Parathyroid adenoma (tissue), 2 donors: ENCODE measurements at regions not wholly inside any gene's neighbourhood (a gene's known extent, or its start where the extent isn't known, plus 50 kb on each side); places are given as distances from the start of the nearest gene placed in this dataset.

Source experiments
- H2AFZ ChIP-seq: fragments of 300-600 bp; sonication (generic); one replicate; pipeline ENCODE4 v1.7.0; 2017; ENCODE audit warnings: antibody characterized with exemption, mild to moderate bottlenecking
- H3K27ac ChIP-seq: fragments of 300-600 bp; sonication (generic); one replicate; pipeline ENCODE4 v1.7.0; 2017
- H3K27me3 ChIP-seq: fragments of 300-600 bp; sonication (generic); one replicate; pipeline ENCODE4 v1.7.0; 2017; ENCODE audit warnings: low read length; ENCODE audit not compliant: control insufficient read depth, insufficient read depth
- H3K36me3 ChIP-seq: fragments of 300-600 bp; sonication (generic); one replicate; pipeline ENCODE4 v1.7.0; 2017; ENCODE audit warnings: low read length; ENCODE audit not compliant: control insufficient read depth, insufficient read depth
- H3K4me1 ChIP-seq: fragments of 300-600 bp; sonication (generic); one replicate; pipeline ENCODE4 v1.7.0; 2017; ENCODE audit warnings: control low read depth
- H3K4me2 ChIP-seq: fragments of 300-600 bp; sonication (generic); one replicate; pipeline ENCODE4 v1.7.0; 2017; ENCODE audit warnings: low read length
- H3K4me3 ChIP-seq: fragments of 300-600 bp; sonication (generic); one replicate; pipeline ENCODE4 v1.7.0; 2017; ENCODE audit warnings: low read depth, low read length
- H3K79me2 ChIP-seq: fragments of 300-600 bp; sonication (generic); one replicate; pipeline ENCODE4 v1.7.0; 2017; ENCODE audit warnings: control low read depth
- H3K9ac ChIP-seq: fragments of 300-600 bp; sonication (generic); one replicate; pipeline ENCODE4 v1.7.0; 2017; ENCODE audit warnings: mild to moderate bottlenecking
- H3K9me3 ChIP-seq: fragments of 300-600 bp; sonication (generic); one replicate; pipeline ENCODE4 v1.7.0; 2017; ENCODE audit warnings: low read length; ENCODE audit not compliant: control insufficient read depth
- TF ChIP-seq, protein P1 (sequence below): fragments of 300-600 bp; sonication (generic); IDR thresholded peaks from one replicate; pipeline ENCODE4 v1.7.0; 2017; ENCODE audit warnings: antibody characterized with exemption, mild to moderate bottlenecking
- donor health status: primary hyperparathyroidism.

DNA sequence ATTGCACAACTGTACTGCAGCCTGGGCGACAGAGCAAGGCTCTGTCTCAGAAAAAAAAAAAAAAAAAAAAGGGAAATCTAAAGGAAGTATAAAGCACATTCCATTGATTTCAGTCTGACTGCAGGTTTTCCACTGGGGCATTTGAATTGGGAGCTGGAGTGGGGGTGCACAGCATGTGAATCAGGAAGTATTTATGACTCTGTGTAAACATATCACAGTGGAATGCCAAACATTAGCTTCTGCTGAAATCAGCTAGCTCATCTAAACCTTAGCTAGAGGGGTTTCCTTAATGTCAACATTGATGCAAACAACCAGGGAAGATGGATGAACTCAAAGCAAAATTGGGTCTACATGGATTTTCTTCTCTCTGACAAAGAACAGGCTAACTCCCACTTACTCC is 641.0 kb upstream of the EEF2KMT start:
- TF ChIP-seq, protein P1, sequence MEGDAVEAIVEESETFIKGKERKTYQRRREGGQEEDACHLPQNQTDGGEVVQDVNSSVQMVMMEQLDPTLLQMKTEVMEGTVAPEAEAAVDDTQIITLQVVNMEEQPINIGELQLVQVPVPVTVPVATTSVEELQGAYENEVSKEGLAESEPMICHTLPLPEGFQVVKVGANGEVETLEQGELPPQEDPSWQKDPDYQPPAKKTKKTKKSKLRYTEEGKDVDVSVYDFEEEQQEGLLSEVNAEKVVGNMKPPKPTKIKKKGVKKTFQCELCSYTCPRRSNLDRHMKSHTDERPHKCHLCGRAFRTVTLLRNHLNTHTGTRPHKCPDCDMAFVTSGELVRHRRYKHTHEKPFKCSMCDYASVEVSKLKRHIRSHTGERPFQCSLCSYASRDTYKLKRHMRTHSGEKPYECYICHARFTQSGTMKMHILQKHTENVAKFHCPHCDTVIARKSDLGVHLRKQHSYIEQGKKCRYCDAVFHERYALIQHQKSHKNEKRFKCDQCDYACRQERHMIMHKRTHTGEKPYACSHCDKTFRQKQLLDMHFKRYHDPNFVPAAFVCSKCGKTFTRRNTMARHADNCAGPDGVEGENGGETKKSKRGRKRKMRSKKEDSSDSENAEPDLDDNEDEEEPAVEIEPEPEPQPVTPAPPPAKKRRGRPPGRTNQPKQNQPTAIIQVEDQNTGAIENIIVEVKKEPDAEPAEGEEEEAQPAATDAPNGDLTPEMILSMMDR: no peak
- no peaks in the 10 kb centered on the region for H3K36me3 ChIP-seq
- no peak overlapping the region for H3K27ac ChIP-seq
- H3K9ac ChIP-seq: no peak overlapping the region
- H3K79me2 ChIP-seq: no peaks in the 10 kb centered on the region
- no peaks in the 10 kb centered on the region for H3K9me3 ChIP-seq
- H2AFZ ChIP-seq: no peak overlapping the region
- H3K4me1 ChIP-seq: no peaks in the 10 kb centered on the region
- no peak overlapping the region for H3K4me2 ChIP-seq
- H3K4me3 ChIP-seq: no peak overlapping the region
- H3K27me3 ChIP-seq: peaks cover 3% of the 10 kb centered on the region

DNA sequence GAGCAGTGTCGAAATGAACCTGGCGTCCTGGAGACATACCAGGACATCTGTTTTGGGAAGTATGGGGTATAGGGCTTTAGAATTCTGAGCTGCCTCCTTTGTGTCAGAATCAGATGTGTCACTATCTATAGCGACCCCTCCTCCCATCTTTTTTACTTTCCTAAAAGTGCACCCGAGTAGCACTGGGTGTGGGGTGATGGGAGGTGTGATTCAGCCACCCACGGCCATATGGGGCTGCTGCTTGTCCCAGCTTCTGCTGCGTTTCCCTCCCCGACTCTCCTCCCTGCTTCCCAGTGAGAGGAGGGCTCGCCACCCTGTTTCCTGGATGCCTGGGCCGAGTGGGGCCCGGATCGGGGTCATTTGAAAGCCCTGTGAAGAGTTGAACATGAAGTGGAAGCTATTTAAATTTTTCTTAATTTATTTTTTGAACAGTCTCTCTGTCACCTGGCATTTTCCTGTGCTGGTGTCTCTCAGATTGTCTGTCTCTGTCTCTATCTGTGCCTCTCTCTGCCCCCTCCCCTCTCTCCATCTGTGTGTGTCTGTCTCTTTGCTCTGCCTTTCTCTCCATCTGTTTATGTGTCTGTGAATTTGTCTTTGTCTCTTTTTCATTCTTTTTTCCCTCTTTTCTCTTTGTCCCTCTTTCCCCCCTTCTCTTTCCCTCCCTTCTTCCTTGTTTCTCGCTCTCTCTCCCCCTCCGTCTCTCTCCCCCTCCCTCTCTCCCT is 638.8 kb upstream of the EEF2KMT start:
- TF ChIP-seq, protein P1: no peak
- no peak overlapping the region for H3K27ac ChIP-seq
- H3K4me1 ChIP-seq: no peaks in the 10 kb centered on the region
- no peaks in the 10 kb centered on the region for H3K36me3 ChIP-seq
- no peaks in the 10 kb centered on the region for H3K79me2 ChIP-seq
- H3K9me3 ChIP-seq: no peaks in the 10 kb centered on the region
- H3K9ac ChIP-seq: no peak overlapping the region
- no peak overlapping the region for H2AFZ ChIP-seq
- no peak overlapping the region for H3K4me2 ChIP-seq
- no peak overlapping the region for H3K4me3 ChIP-seq
- H3K27me3 ChIP-seq: peaks cover 3% of the 10 kb centered on the region

DNA sequence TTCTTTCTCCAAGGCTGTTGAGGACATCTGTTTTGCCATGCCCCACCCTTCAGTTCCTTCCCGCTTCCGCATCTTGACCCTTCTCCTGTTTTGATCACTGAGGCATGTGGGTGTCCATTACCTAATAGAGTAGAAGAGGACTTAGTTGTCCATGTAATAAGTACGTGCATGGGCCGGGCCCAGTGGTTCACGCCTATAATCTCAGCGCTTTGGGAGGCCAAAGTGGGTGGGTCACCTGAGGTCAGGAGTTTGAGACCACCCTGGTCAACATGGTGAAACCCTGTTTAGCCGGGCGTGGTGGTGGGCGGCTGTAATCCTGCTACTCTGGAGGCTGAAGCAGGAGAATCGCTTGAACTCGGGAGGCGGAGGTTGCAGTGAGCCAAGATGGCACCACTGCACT is 637.8 kb upstream of the EEF2KMT start:
- no peaks in the 10 kb centered on the region for H3K9me3 ChIP-seq
- no peak overlapping the region for H3K4me2 ChIP-seq
- no peak overlapping the region for H2AFZ ChIP-seq
- H3K36me3 ChIP-seq: no peaks in the 10 kb centered on the region
- H3K4me3 ChIP-seq: no peak overlapping the region
- H3K79me2 ChIP-seq: no peaks in the 10 kb centered on the region
- H3K27ac ChIP-seq: no peak overlapping the region
- H3K4me1 ChIP-seq: no peaks in the 10 kb centered on the region
- H3K27me3 ChIP-seq: peaks cover 3% of the 10 kb centered on the region
- TF ChIP-seq, protein P1: no peak
- no peak overlapping the region for H3K9ac ChIP-seq

DNA sequence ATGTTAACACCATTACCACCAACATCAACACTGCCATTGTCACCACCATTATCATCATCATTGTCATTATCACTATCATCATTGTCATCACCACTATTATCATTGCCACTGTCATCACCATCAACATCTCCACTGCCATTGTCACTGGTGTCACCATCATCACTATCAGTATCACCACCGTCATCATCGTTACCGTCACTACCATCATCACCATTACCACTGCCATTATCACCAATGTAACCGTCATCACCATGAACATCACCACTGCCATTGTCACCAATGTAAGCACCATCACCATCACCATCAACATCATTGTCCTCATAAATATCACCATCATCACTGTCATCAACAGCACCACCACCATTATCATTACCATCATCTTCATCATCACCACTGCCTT is 633.2 kb upstream of the EEF2KMT start:
- H3K4me1 ChIP-seq: no peaks in the 10 kb centered on the region
- H3K4me2 ChIP-seq: no peak overlapping the region
- H3K79me2 ChIP-seq: no peaks in the 10 kb centered on the region
- H3K4me3 ChIP-seq: no peak overlapping the region
- no peaks in the 10 kb centered on the region for H3K9me3 ChIP-seq
- TF ChIP-seq, protein P1: no peak
- H3K27me3 ChIP-seq: peaks cover 3% of the 10 kb centered on the region
- H3K9ac ChIP-seq: no peak overlapping the region
- H3K27ac ChIP-seq: no peak overlapping the region
- no peak overlapping the region for H2AFZ ChIP-seq
- no peaks in the 10 kb centered on the region for H3K36me3 ChIP-seq

DNA sequence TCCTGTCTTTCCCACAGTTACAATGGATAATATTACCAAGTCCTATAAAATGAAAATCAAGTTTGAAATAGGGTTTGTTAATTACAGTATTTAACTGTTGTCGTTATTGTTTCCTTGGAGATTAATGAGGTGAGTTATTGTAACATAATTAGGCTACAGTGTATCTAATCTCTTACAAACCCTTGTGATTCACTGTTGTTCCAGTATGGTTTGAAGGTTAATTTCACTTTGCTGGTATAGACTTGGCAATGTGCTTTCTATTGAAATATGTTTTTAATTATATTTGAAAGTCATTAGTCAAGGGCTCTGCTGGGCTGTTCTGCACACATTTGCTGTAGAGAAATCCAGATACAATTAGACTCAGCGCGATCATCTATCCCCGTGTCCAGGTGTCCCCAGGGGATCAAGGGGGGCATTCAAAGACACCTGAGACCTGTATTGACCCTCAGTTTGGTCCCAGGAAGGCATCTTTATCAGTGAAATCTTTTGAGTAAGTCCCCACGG is 624.6 kb upstream of the EEF2KMT start:
- no peak overlapping the region for H3K9ac ChIP-seq
- no peak overlapping the region for H3K4me3 ChIP-seq
- H3K36me3 ChIP-seq: no peaks in the 10 kb centered on the region
- H3K4me2 ChIP-seq: no peak overlapping the region
- H3K27ac ChIP-seq: no peak overlapping the region
- no peaks in the 10 kb centered on the region for H3K9me3 ChIP-seq
- TF ChIP-seq, protein P1: no peak
- no peaks in the 10 kb centered on the region for H3K27me3 ChIP-seq
- no peaks in the 10 kb centered on the region for H3K4me1 ChIP-seq
- no peak overlapping the region for H2AFZ ChIP-seq
- no peaks in the 10 kb centered on the region for H3K79me2 ChIP-seq
